H9 (cell line): ENCODE measurements at regions not wholly inside any gene's neighbourhood (a gene's known extent, or its start where the extent isn't known, plus 50 kb on each side); places are given as distances from the start of the nearest gene placed in this dataset.

Source experiments
- DNase-seq: peaks from one replicate; pipeline ENCODE4 v3.0.0-alpha.2; 2017
- H2AFZ ChIP-seq: one replicate; pipeline ENCODE4 v1.6.1; 2013; ENCODE audit warnings: mild to moderate bottlenecking, low read length, control low read depth, moderate library complexity
- H2AK5ac ChIP-seq: 2 replicates; pipeline ENCODE4 v1.6.1; 2013; ENCODE audit warnings: low read length, control low read depth, mixed read lengths; ENCODE audit not compliant: insufficient read length
- H2BK120ac ChIP-seq: one replicate; pipeline ENCODE4 v1.6.1; 2013; ENCODE audit warnings: low read depth, mild to moderate bottlenecking, low read length, control low read depth, inconsistent platforms; ENCODE audit not compliant: poor library complexity, severe bottlenecking
- H2BK12ac ChIP-seq: 2 replicates; pipeline ENCODE4 v1.6.1; 2013; ENCODE audit warnings: low read length, control low read depth, mixed read lengths, low read depth; ENCODE audit not compliant: insufficient read length
- H2BK15ac ChIP-seq: 2 replicates; pipeline ENCODE4 v1.6.1; 2013; ENCODE audit warnings: low read depth, low read length, control low read depth
- H2BK20ac ChIP-seq: one replicate; pipeline ENCODE4 v1.6.1; 2013; ENCODE audit warnings: low read depth, mild to moderate bottlenecking, low read length, control low read depth, inconsistent platforms; ENCODE audit not compliant: poor library complexity, severe bottlenecking
- H2BK5ac ChIP-seq: 2 replicates; pipeline ENCODE4 v1.6.1; 2013; ENCODE audit warnings: low read length, control low read depth, mixed read lengths; ENCODE audit not compliant: insufficient read length
- H3K14ac ChIP-seq: 2 replicates; pipeline ENCODE4 v1.6.1; 2013; ENCODE audit warnings: low read length, control low read depth; ENCODE audit not compliant: insufficient read depth
- H3K18ac ChIP-seq: 2 replicates; pipeline ENCODE4 v1.6.1; 2013; ENCODE audit warnings: low read depth, mild to moderate bottlenecking, mixed read lengths, low read length, control low read depth; ENCODE audit not compliant: insufficient read length
- H3K23ac ChIP-seq: 2 replicates; pipeline ENCODE4 v1.6.1; 2013; ENCODE audit warnings: low read length, control low read depth, mixed read lengths, low read depth; ENCODE audit not compliant: insufficient read length
- H3K23me2 ChIP-seq: 2 replicates; pipeline ENCODE4 v1.6.1; 2013; ENCODE audit warnings: low read depth, mild to moderate bottlenecking, mixed read lengths, low read length, control low read depth; ENCODE audit not compliant: insufficient read length, poor library complexity, severe bottlenecking
- H3K27ac ChIP-seq: 2 replicates; pipeline ENCODE4 v1.5.1; 2013; ENCODE audit warnings: low read length, control low read depth, mixed read lengths, low read depth; ENCODE audit not compliant: insufficient read length
- H3K27me3 ChIP-seq: 2 replicates; pipeline ENCODE4 v1.6.1; 2013; ENCODE audit warnings: low read length, control low read depth, inconsistent platforms; ENCODE audit not compliant: insufficient read depth
- H3K4ac ChIP-seq: 2 replicates; pipeline ENCODE4 v1.6.1; 2013; ENCODE audit warnings: low read depth, mild to moderate bottlenecking, control low read depth, inconsistent platforms, low read length, moderate library complexity
- H3K4me1 ChIP-seq: 2 replicates; pipeline ENCODE4 v1.6.1; 2013; ENCODE audit warnings: low read length, control low read depth, inconsistent platforms; ENCODE audit not compliant: insufficient read depth
- H3K4me2 ChIP-seq: 2 replicates; pipeline ENCODE4 v1.6.1; 2013; ENCODE audit warnings: low read length, control low read depth, mixed read lengths; ENCODE audit not compliant: insufficient read length, insufficient read depth
- H3K56ac ChIP-seq: 2 replicates; pipeline ENCODE4 v1.6.1; 2013; ENCODE audit warnings: low read depth, mild to moderate bottlenecking, mixed read lengths, low read length, control low read depth; ENCODE audit not compliant: insufficient read length
- H3K79me1 ChIP-seq: 2 replicates; pipeline ENCODE4 v1.6.1; 2013; ENCODE audit warnings: low read depth, mild to moderate bottlenecking, moderate library complexity, low read length, control low read depth, inconsistent platforms; ENCODE audit not compliant: insufficient read depth, poor library complexity, severe bottlenecking
- H3K79me2 ChIP-seq: 2 replicates; pipeline ENCODE4 v1.6.1; 2013; ENCODE audit warnings: low read length, control low read depth, inconsistent platforms; ENCODE audit not compliant: insufficient read depth
- H3K9ac ChIP-seq: 2 replicates; pipeline ENCODE4 v1.6.1; 2013; ENCODE audit warnings: low read length, control low read depth, mixed read lengths; ENCODE audit not compliant: insufficient read length; ENCODE audit errors: extremely low read depth
- H3K9me3 ChIP-seq: one replicate; pipeline ENCODE4 v1.6.1; 2013; ENCODE audit warnings: low read depth, low read length, inconsistent platforms; ENCODE audit not compliant: control insufficient read depth
- H3T11ph ChIP-seq: one replicate; pipeline ENCODE4 v1.6.1; 2013; ENCODE audit warnings: mild to moderate bottlenecking, low read length, control low read depth, inconsistent platforms
- H4K20me1 ChIP-seq: one replicate; pipeline ENCODE4 v1.6.1; 2013; ENCODE audit not compliant: control insufficient read depth, insufficient read length, insufficient read depth
- H4K5ac ChIP-seq: 2 replicates; pipeline ENCODE4 v1.6.1; 2013; ENCODE audit warnings: low read depth, mild to moderate bottlenecking, mixed read lengths, low read length, control low read depth; ENCODE audit not compliant: insufficient read length
- H4K8ac ChIP-seq: replicated peaks from 2 replicates; pipeline ENCODE4 v1.6.1; 2013; ENCODE audit warnings: low read length, control low read depth, mixed read lengths, low read depth; ENCODE audit not compliant: insufficient read length
- H4K91ac ChIP-seq: 2 replicates; pipeline ENCODE4 v1.6.1; 2013; ENCODE audit warnings: low read depth, mild to moderate bottlenecking, moderate library complexity, mixed read lengths, low read length, control low read depth; ENCODE audit not compliant: insufficient read length
- H3K27ac Mint-ChIP-seq, 3 experiments: 2 replicates in 2 of 3; 3 replicates in 1 of 3; pipeline ENCODE4 v1.8.0; 2020 to 2021; ENCODE audit warnings: mixed read lengths in 3 of 3, mild to moderate bottlenecking in 1 of 3, moderate library complexity in 1 of 3
- H3K27me3 Mint-ChIP-seq: 2 replicates; pipeline ENCODE4 v1.8.0; 2021; ENCODE audit warnings: low read depth, mild to moderate bottlenecking, moderate library complexity, mixed read lengths
- H3K36me3 Mint-ChIP-seq, 3 experiments: 2 replicates in 2 of 3; 3 replicates in 1 of 3; pipeline ENCODE4 v1.8.0; 2020 to 2021; ENCODE audit warnings: low read depth in 3 of 3, mixed read lengths in 3 of 3; ENCODE audit not compliant: insufficient read depth in 1 of 3
- H3K4me1 Mint-ChIP-seq, 2 experiments: 2 replicates each; pipeline ENCODE4 v1.8.0; 2020; ENCODE audit warnings: mixed read lengths in 2 of 2
- H3K4me3 Mint-ChIP-seq, 2 experiments: 2 replicates in 1 of 2; 3 replicates in 1 of 2; pipeline ENCODE4 v1.8.0; 2020 to 2021; ENCODE audit warnings: mild to moderate bottlenecking in 2 of 2, mixed read lengths in 2 of 2, moderate library complexity in 1 of 2
- H3K9me3 Mint-ChIP-seq, 2 experiments: 2 replicates in 1 of 2; 3 replicates in 1 of 2; pipeline ENCODE4 v1.8.0; 2020; ENCODE audit warnings: mild to moderate bottlenecking in 2 of 2, mixed read lengths in 2 of 2, moderate library complexity in 1 of 2
- WGBS: extraction: QIAGEN DNeasy Blood & Tissue Kit; methylation state at CpG from one replicate; pipeline ENCODE4 v1.1.7; 2013; ENCODE audit warnings: missing lambda C conversion rate, low lambda C conversion rate, mixed read lengths; ENCODE audit not compliant: insufficient read length; ENCODE audit errors: extremely low coverage; 5-methylcytosine and 5-hydroxymethylcytosine counted together
- TF ChIP-seq, protein P1 (sequence below): fragments of 200-600 bp; sonication (generic); conservative IDR thresholded peaks from 3 replicates; pipeline ENCODE4 v1.8.0; 2021; ENCODE audit warnings: antibody characterized with exemption, mild to moderate bottlenecking

DNA sequence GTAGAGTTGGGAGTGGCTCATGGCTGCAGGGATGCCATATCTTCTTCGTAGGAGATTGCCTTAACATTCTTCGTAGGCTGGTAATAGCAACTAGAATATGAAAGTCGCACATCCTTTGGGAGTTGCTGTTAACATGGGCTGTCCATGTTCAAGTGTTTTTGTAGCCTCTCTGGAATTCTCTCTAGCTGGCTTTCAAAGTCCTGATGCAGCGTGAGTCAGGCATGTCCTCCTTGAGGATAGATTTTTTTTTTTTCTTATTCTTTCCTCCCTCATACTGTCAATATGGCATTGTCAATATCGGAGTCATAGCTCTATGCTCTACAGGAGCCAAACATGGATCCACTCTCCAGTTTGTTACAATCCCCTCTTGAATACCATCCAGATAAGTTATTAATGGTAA is 494.8 kb upstream of the WWC1 start:
- Mint-ChIP-seq H3K27me3 (no peaks in the 10 kb centered on the region), H3K9me3 (no peaks in the 10 kb centered on the region), H3K4me1 (peaks cover 14 to 20% of the 10 kb centered on the region in 2 experiments), H3K4me3 (no peak overlapping the region), H3K27ac (no peak overlapping the region), H3K36me3 (no peaks in the 10 kb centered on the region)
- H3K4me2 ChIP-seq, result no peak overlapping the region
- no peak overlapping the region for H2AK5ac ChIP-seq
- no peaks in the 10 kb centered on the region for H3K9me3 ChIP-seq
- H2BK5ac ChIP-seq, result no peak overlapping the region
- H3K56ac ChIP-seq, result no peak overlapping the region
- no peak overlapping the region for H3K18ac ChIP-seq
- DNase-seq, result no peak
- H3K14ac ChIP-seq, result no peak overlapping the region
- no peak overlapping the region for H4K91ac ChIP-seq
- H3K79me1 ChIP-seq, result no peaks in the 10 kb centered on the region
- no peak overlapping the region for H3K27ac ChIP-seq
- no peak overlapping the region for H3K4ac ChIP-seq
- no peak overlapping the region for H4K5ac ChIP-seq
- no peak overlapping the region for H4K8ac ChIP-seq
- WGBS, result no CpG with 5 or more reads among the region's 5 CpGs
- no peak overlapping the region for H2BK12ac ChIP-seq
- no peak overlapping the region for H2BK120ac ChIP-seq
- H3K4me1 ChIP-seq, result peaks cover 9% of the 10 kb centered on the region; the same call in 1 of the 2 replicates
- no peak overlapping the region for H3K23ac ChIP-seq
- H2BK15ac ChIP-seq, result no peak overlapping the region
- H3T11ph ChIP-seq, result no peak overlapping the region
- no peaks in the 10 kb centered on the region for H4K20me1 ChIP-seq
- no peak overlapping the region for H3K9ac ChIP-seq
- TF ChIP-seq, protein P1, sequence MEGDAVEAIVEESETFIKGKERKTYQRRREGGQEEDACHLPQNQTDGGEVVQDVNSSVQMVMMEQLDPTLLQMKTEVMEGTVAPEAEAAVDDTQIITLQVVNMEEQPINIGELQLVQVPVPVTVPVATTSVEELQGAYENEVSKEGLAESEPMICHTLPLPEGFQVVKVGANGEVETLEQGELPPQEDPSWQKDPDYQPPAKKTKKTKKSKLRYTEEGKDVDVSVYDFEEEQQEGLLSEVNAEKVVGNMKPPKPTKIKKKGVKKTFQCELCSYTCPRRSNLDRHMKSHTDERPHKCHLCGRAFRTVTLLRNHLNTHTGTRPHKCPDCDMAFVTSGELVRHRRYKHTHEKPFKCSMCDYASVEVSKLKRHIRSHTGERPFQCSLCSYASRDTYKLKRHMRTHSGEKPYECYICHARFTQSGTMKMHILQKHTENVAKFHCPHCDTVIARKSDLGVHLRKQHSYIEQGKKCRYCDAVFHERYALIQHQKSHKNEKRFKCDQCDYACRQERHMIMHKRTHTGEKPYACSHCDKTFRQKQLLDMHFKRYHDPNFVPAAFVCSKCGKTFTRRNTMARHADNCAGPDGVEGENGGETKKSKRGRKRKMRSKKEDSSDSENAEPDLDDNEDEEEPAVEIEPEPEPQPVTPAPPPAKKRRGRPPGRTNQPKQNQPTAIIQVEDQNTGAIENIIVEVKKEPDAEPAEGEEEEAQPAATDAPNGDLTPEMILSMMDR, result no peak
- H3K27me3 ChIP-seq, result no peaks in the 10 kb centered on the region
- no peaks in the 10 kb centered on the region for H3K79me2 ChIP-seq
- no peak overlapping the region for H2AFZ ChIP-seq
- no peak overlapping the region for H2BK20ac ChIP-seq
- H3K23me2 ChIP-seq, result no peaks in the 10 kb centered on the region
